RWPE2 (cell line): ENCODE measurements at regions not wholly inside any gene's neighbourhood (a gene's known extent, or its start where the extent isn't known, plus 50 kb on each side); places are given as distances from the start of the nearest gene placed in this dataset.

ENCODE experiments used
- ATAC-seq: fragments of 200-7000 bp; cut with Tn5 transposase; 3 replicates; pipeline ENCODE4 v1.9.1; 2021; ENCODE audit warnings: low read depth
- DNase-seq: peaks from one replicate; pipeline ENCODE4 v3.0.0-alpha.2; 2020; ENCODE audit warnings: low spot score
- H3K27ac ChIP-seq: fragments of 450-650 bp; 2 replicates; pipeline ENCODE4 v1.5.1; 2017; ENCODE audit warnings: mild to moderate bottlenecking; ENCODE audit not compliant: poor library complexity, severe bottlenecking
- H3K27me3 ChIP-seq: fragments of 250-450 bp; sonication (Bioruptor Pico); 2 replicates; pipeline ENCODE4 v1.5.1; 2021; ENCODE audit warnings: mild to moderate bottlenecking, moderate library complexity; ENCODE audit not compliant: insufficient read depth, poor library complexity, severe bottlenecking
- H3K36me3 ChIP-seq: fragments of 250-450 bp; sonication (Bioruptor Pico); 2 replicates; pipeline ENCODE4 v1.5.1; 2020; ENCODE audit warnings: low read depth, mild to moderate bottlenecking, moderate library complexity
- H3K4me1 ChIP-seq: fragments of 250-450 bp; sonication (Bioruptor Pico); 2 replicates; pipeline ENCODE4 v1.5.1; 2021; ENCODE audit warnings: mild to moderate bottlenecking, moderate library complexity; ENCODE audit not compliant: insufficient read depth, poor library complexity, severe bottlenecking
- H3K4me3 ChIP-seq: fragments of 250-450 bp; sonication (Bioruptor Pico); 2 replicates; pipeline ENCODE4 v1.5.1; 2021; ENCODE audit warnings: mild to moderate bottlenecking, moderate library complexity; ENCODE audit not compliant: severe bottlenecking
- H3K9me3 ChIP-seq: fragments of 250-450 bp; sonication (Bioruptor Pico); 2 replicates; pipeline ENCODE4 v1.5.1; 2021; ENCODE audit warnings: mild to moderate bottlenecking, moderate library complexity; ENCODE audit not compliant: severe bottlenecking
- TF ChIP-seq, protein P1 (sequence below): fragments of 450-650 bp; IDR thresholded peaks from one replicate; pipeline ENCODE4 v1.5.1; 2017; ENCODE audit warnings: mild to moderate bottlenecking, moderate library complexity; ENCODE audit not compliant: poor library complexity, severe bottlenecking

DNA sequence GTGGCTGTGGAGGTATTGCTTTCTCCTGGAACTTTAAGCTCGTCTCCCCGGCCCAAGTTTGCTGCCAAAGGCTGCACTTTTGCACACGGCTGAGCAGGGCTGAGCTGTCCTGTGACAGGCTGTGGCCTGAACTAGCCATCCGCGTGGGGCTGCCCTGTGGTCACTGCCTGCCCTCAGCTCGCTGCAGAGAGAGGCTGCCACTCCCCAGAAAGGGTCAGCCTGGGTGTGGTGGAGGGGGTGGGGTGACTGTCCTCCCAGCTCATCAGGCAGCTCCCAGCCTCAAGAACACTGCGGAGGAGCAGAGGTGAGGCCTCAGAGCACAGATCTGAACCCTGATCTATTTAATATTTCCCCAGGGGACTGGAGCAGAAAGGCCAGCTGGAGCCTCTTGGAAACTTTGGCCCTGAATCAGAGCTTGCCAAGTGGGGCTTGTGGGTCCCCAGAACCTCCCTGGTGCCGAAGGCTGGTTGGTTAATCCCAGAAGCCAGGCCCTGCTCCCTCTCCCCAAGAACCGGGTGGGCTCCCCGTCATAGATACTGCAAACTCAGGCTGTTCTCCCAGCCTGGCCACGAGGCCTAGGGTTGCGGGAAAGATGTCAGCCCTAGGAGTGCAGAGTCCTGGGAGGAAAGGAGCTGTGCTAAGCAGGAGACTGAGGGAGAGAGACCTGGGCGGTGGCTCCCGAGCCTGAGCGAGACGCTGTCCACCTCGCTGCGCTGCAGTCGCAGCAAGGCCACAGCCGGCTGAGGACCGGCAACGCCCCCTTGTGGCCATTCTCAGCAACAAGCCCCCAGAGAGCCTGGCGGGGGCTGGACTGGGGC is 125.1 kb upstream of the IPO9 start:
- peak; percentile 73 for DNase-seq
- H3K4me1 ChIP-seq, result no peaks in the 10 kb centered on the region
- peak; percentile 95 for ATAC-seq

GRCh38 chr1:201704439-201704792 is 124.5 kb upstream of the IPO9 start:
- ATAC-seq, result no peak
- no peaks in the 10 kb centered on the region for H3K27me3 ChIP-seq
- no peaks in the 10 kb centered on the region for H3K36me3 ChIP-seq
- H3K4me3 ChIP-seq, result no peak overlapping the region
- H3K27ac ChIP-seq, result no peak overlapping the region
- TF ChIP-seq, protein P1, sequence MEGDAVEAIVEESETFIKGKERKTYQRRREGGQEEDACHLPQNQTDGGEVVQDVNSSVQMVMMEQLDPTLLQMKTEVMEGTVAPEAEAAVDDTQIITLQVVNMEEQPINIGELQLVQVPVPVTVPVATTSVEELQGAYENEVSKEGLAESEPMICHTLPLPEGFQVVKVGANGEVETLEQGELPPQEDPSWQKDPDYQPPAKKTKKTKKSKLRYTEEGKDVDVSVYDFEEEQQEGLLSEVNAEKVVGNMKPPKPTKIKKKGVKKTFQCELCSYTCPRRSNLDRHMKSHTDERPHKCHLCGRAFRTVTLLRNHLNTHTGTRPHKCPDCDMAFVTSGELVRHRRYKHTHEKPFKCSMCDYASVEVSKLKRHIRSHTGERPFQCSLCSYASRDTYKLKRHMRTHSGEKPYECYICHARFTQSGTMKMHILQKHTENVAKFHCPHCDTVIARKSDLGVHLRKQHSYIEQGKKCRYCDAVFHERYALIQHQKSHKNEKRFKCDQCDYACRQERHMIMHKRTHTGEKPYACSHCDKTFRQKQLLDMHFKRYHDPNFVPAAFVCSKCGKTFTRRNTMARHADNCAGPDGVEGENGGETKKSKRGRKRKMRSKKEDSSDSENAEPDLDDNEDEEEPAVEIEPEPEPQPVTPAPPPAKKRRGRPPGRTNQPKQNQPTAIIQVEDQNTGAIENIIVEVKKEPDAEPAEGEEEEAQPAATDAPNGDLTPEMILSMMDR, result peak; percentile 79
- DNase-seq, result no peak
- H3K4me1 ChIP-seq, result no peaks in the 10 kb centered on the region
- H3K9me3 ChIP-seq, result no peaks in the 10 kb centered on the region

More for the DNA sequence above, 125.1 kb upstream of the IPO9 start:
- H3K9me3 ChIP-seq, result no peaks in the 10 kb centered on the region
- no peaks in the 10 kb centered on the region for H3K36me3 ChIP-seq
- TF ChIP-seq, protein P1, result peak; percentile 96
- H3K27ac ChIP-seq, result no peak overlapping the region
- H3K4me3 ChIP-seq, result no peak overlapping the region
- H3K27me3 ChIP-seq, result no peaks in the 10 kb centered on the region

- Histone ChIP-seq H3K4me3 (no peak overlapping the region), H3K27ac (no peak overlapping the region), H3K4me1 (peaks cover 4% of the 10 kb centered on the region), H3K36me3 (no peaks in the 10 kb centered on the region), H3K27me3 (no peaks in the 10 kb centered on the region), H3K9me3 (no peaks in the 10 kb centered on the region)
- TF ChIP-seq, protein P1, result no peak
- DNase-seq (no peak), ATAC-seq (no peak)
Measured at GRCh38 chr1:201705389-201705788, 123.6 kb upstream of the IPO9 start.

- DNase-seq (no peak), ATAC-seq (no peak)
- TF ChIP-seq, protein P1, result no peak
- no peak overlapping the region for H3K4me3 ChIP-seq
- H3K27me3 ChIP-seq, result no peaks in the 10 kb centered on the region
- no peak overlapping the region for H3K27ac ChIP-seq
- H3K9me3 ChIP-seq, result no peaks in the 10 kb centered on the region
- peaks cover 4% of the 10 kb centered on the region for H3K4me1 ChIP-seq
- no peaks in the 10 kb centered on the region for H3K36me3 ChIP-seq
Measured at GRCh38 chr1:201706109-201706508, 122.8 kb upstream of the IPO9 start.

DNA sequence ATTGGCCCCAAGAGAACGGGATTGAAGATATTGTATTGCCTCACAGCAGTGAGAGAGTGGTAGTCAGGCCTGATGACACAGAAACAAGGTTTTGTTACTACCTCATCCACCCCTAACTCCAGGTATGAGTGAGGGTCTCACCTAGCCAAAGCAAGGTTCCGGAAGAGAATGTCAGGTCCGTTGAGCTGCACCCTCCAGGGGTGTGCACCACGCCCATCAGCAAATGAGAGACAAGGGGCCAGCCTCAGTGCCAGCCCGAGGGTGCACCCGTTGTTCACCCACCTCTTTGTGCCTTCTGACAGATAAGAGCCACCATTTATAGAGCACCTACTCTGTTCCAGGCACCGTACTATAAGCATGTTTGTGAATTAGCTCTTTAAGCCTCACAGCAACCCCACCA is 121.9 kb upstream of the IPO9 start:
- no peak for ATAC-seq
- no peak overlapping the region for H3K27ac ChIP-seq

More for the DNA sequence above, 121.9 kb upstream of the IPO9 start:
- TF ChIP-seq, protein P1, result no peak
- Histone ChIP-seq H3K27me3 (no peaks in the 10 kb centered on the region), H3K36me3 (no peaks in the 10 kb centered on the region), H3K4me3 (no peak overlapping the region), H3K4me1 (peaks cover 9% of the 10 kb centered on the region), H3K9me3 (no peaks in the 10 kb centered on the region)
- no peak for DNase-seq
